GM12801 (cell line): ENCODE measurements at regions not wholly inside any gene's neighbourhood (a gene's known extent, or its start where the extent isn't known, plus 50 kb on each side); places are given as distances from the start of the nearest gene placed in this dataset.

Source experiments
- TF ChIP-seq, protein P1 (sequence below): IDR thresholded peaks from one replicate; pipeline ENCODE4 v1.5.1; 2011; ENCODE audit warnings: control low read depth; ENCODE audit not compliant: insufficient read length; ENCODE audit errors: extremely low read depth

DNA sequence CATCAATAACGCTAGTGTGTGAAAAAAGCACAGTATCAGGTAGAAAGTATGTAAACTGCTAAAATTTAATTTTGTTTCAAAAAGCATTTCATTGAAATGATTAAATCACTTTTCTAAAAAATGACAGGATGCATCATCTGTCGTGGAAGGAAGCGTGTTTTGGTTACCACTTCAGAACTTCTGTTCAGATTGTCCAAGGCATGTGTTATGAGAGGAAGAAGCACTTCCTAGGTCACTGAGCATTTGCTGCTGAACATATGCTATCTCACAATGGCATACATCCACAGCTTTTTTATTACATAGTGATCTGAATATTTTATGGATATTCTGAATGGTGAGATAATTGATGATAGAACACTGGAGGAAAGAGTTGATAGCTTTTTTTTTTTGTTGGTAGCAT lies 737.5 kb downstream of the SATB2 start:
- TF ChIP-seq, protein P1, sequence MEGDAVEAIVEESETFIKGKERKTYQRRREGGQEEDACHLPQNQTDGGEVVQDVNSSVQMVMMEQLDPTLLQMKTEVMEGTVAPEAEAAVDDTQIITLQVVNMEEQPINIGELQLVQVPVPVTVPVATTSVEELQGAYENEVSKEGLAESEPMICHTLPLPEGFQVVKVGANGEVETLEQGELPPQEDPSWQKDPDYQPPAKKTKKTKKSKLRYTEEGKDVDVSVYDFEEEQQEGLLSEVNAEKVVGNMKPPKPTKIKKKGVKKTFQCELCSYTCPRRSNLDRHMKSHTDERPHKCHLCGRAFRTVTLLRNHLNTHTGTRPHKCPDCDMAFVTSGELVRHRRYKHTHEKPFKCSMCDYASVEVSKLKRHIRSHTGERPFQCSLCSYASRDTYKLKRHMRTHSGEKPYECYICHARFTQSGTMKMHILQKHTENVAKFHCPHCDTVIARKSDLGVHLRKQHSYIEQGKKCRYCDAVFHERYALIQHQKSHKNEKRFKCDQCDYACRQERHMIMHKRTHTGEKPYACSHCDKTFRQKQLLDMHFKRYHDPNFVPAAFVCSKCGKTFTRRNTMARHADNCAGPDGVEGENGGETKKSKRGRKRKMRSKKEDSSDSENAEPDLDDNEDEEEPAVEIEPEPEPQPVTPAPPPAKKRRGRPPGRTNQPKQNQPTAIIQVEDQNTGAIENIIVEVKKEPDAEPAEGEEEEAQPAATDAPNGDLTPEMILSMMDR = no peak

DNA sequence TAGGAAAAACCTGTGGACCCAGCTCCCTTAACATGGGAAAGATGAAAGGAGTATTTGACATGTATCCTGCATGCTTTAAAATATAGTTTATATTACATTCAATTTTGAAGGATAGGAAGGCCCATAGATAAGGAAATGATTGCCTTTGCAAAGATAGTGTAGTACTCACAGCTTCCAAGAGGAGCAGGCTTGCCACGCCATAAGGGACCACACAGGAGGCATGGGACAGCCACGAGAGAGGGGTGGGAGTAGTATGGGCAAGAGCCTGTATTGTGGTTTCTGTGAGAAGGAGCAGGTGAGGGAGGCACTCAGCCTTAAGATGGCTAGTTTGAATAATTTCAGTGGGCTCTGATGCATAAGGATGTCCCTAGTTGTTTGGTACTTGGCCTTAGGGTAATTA lies 740.3 kb downstream of the SATB2 start:
- TF ChIP-seq, protein P1 = no peak

DNA sequence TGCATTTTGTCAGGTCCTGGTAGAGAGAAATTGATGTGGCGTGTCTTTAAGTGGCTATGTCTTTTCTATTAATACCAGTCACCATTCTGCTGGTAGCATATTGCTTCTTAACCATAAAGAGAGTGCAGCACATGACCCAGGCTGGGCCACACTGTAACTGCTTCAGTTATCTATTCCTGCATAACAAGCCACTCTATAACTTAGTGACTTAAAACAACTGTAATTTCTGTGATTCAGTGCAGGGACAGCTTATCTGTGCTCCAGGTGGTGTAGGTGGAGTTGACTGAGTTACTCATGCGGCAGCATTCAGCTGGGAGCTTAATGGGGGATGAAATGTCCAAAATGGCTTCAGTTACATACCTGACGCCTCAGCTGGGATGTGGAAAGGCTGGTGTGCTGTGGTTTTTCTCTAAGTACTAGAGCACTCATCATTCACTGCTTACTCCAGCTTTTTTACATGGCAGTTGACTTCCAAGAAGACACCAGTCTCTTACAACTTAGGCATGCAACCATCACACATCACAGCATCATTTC lies 742.4 kb downstream of the SATB2 start:
- TF ChIP-seq, protein P1 = no peak

DNA sequence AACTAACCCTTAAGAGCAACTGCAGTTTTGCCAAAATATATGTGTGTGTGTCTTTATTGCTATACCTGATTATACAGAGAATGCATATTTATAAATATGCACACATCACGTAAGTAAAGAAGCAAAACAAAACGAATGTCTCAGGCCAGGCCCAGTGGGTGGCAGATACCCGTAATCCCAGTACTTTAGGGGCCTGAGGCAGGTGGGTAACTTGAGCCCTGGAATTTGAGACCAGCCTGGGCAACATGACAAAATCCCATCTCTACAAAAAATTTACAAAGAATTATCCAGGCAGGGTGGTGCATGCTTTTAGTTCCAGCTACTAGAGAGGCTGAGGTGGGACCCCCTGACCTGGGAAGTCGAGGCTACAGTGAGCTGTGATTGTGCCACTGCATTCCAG lies 745.3 kb downstream of the SATB2 start:
- TF ChIP-seq, protein P1 = no peak

DNA sequence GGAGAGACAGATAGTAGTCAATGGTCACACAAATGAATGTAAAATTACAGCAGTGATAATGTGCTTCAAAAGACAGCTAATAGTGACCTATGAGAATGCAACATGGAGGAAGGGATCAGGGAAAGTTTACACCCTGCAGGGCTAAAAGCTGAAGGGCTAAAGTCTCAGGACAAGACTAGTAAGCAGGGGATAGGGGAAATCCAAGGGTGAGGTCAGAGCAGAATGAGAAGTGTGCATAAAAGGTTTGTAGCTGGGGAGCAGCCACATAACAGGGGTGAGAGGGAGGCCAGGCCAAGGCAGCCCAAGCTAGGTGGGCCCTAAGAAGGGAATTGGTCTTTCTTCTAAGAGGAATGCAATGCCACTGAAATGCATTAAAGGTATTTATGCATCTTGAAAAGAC lies 746.3 kb downstream of the SATB2 start:
- TF ChIP-seq, protein P1 = no peak

DNA sequence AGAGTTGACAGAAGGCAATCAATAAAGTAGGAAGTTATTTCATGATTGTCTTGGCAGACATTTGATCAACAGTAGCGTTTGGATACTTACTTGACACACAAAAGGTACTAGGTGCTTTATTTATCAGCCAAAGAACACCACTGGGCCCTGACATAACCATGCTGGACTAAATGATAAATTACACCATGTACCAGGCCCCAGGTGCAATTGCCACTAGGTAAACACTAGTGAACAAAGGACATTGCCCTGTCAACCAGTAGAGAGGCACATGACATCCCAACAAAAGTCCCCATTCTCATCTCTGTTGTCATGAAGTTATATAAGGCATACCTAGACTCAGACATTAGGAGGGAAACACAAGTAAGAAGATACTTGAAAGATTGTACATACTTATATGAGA lies 747.2 kb downstream of the SATB2 start:
- TF ChIP-seq, protein P1 = no peak

DNA sequence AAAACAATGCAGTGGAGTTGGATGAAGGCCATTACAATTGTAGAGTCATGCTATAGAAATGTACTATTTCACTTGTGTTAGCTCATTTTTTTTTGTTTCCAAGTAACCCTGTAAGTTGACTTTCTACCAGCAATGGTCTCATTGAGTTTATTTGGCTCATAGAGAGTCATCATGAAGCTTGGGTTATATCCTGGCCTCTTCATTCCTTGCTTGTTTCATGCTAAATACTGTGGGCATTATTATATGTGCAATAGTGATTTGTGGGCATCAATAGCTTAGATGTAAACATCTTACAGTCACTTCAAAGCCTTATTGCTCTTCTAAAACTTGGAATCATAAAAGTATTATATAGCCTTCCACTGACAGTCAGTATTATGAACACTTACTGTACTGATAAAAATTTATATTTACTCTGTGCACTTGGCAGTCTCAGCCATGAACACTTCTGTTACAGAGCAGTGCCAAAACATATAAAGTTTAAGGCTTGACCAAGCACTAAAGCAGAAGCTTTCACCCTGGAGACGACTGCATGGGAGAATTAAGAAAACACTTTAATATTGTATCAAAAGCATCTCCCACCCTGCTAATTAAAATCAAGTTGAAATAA lies 751.2 kb downstream of the SATB2 start:
- TF ChIP-seq, protein P1 = no peak
